AG09309 (cell line): ENCODE measurements at regions not wholly inside any gene's neighbourhood (a gene's known extent, or its start where the extent isn't known, plus 50 kb on each side); places are given as distances from the start of the nearest gene placed in this dataset.

Experiments used
- DNase-seq: peaks from one replicate; pipeline ENCODE4 v3.0.0-alpha.2; 2010; ENCODE audit warnings: low read depth
- H3K4me3 ChIP-seq: 2 replicates; pipeline ENCODE4 v1.5.1; 2011; ENCODE audit warnings: mild to moderate bottlenecking, low read depth, low read length, moderate library complexity; ENCODE audit not compliant: control insufficient read depth
- CTCF ChIP-seq: IDR thresholded peaks from 2 replicates; pipeline ENCODE4 v1.5.1; 2011; ENCODE audit warnings: mild to moderate bottlenecking, low read depth, low read length, inconsistent platforms; ENCODE audit not compliant: insufficient read depth, control insufficient read depth; ENCODE audit errors: missing control alignments

GRCh38 chr18:22606563-22607283, 189.0 kb upstream of the CTAGE1 start:
- no peak for DNase-seq
- no peak overlapping the region for H3K4me3 ChIP-seq
- no peak for TF ChIP-seq CTCF

- no peak for DNase-seq
- TF ChIP-seq CTCF = no peak
- no peak overlapping the region for H3K4me3 ChIP-seq
These were observed 189.5 kb upstream of the CTAGE1 start for GRCh38 chr18:22607284-22607635.

- no peak for TF ChIP-seq CTCF
- H3K4me3 ChIP-seq = no peak overlapping the region
- DNase-seq = no peak
These were observed 191.1 kb upstream of the CTAGE1 start for GRCh38 chr18:22608847-22609246.

GRCh38 chr18:22609642-22610041, 191.9 kb upstream of the CTAGE1 start:
- TF ChIP-seq CTCF = no peak
- H3K4me3 ChIP-seq = no peak overlapping the region
- DNase-seq = no peak

GRCh38 chr18:22613058-22613690, 195.5 kb upstream of the CTAGE1 start:
- no peak for TF ChIP-seq CTCF
- DNase-seq = no peak
- no peak overlapping the region for H3K4me3 ChIP-seq

GRCh38 chr18:22613788-22614187, 196.1 kb upstream of the CTAGE1 start:
- DNase-seq = peak; percentile 39
- no peak for TF ChIP-seq CTCF
- H3K4me3 ChIP-seq = no peak overlapping the region
